Large intestine (tissue), 3 donors: ENCODE measurements at regions not wholly inside any gene's neighbourhood (a gene's known extent, or its start where the extent isn't known, plus 50 kb on each side); places are given as distances from the start of the nearest gene placed in this dataset.

ENCODE experiments used
- DNase-seq, 2 donors: peaks; one replicate each; pipeline versions ENCODE4 v3.0.0 to v3.0.0-alpha.2; 2013
- H3K27ac ChIP-seq: one replicate; pipeline ENCODE4 v1.5.1; 2013; ENCODE audit warnings: low read length
- H3K27me3 ChIP-seq: 2 replicates; pipeline ENCODE4 v1.6.1; 2013; ENCODE audit warnings: low read length; ENCODE audit not compliant: control insufficient read depth, insufficient read depth
- H3K36me3 ChIP-seq: 2 replicates; pipeline ENCODE4 v1.6.1; 2013; ENCODE audit warnings: low read length; ENCODE audit not compliant: control insufficient read depth, insufficient read depth
- H3K4me1 ChIP-seq: one replicate; pipeline ENCODE4 v1.6.1; 2013; ENCODE audit warnings: low read length; ENCODE audit not compliant: control insufficient read depth, insufficient read depth
- H3K4me3 ChIP-seq: one replicate; pipeline ENCODE4 v1.5.1; 2013; ENCODE audit warnings: low read length
- H3K9me3 ChIP-seq: one replicate; pipeline ENCODE4 v1.6.1; 2013; ENCODE audit warnings: mild to moderate bottlenecking, low read depth, low read length, moderate library complexity; ENCODE audit not compliant: control insufficient read depth
- WGBS: methylation state at CpG from one replicate; pipeline ENCODE4 v1.1.5; 2013; ENCODE audit warnings: low lambda C conversion rate; ENCODE audit not compliant: insufficient coverage; 5-methylcytosine and 5-hydroxymethylcytosine counted together

DNA sequence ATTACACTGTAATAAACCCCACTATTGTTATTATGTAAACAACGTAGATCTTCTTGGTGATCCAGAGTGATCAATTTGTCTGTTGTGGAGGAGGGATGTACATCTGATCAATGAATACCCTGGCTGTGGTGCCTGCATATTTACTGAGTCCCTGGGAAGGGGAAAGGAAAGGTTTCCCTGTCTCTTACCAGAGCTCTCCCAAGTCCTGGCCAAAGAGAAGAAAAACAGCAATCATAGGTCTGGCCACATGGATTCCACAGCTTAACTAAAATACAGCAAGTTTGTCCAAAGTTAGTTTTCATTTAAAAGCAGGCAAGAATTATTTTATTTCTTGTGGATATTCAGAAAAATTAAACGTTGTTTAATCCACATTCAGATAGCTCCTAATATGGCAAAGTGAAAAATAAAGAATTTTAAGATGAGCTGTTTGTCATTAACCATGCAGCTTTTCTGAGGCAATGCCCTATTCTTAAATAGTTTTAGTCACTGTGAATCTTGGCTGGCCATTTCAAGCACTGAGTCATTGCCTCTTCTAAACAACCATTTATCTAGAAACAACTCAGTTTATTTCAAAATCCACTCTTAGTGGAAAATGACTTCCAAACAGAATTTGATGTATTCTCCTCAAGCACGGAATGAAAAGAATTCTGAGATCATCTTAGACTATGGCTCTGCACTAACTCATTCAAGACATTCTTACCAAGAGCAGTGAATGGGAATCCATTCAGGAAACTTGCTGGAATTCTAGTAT is 1004.4 kb upstream of the CDH2 start:
- no peaks in the 10 kb centered on the region for H3K9me3 ChIP-seq
- H3K36me3 ChIP-seq, result no peaks in the 10 kb centered on the region
- DNase-seq, result peak; percentile 12 to 24
- no peak overlapping the region for H3K4me3 ChIP-seq
- H3K27me3 ChIP-seq, result no peaks in the 10 kb centered on the region
- H3K4me1 ChIP-seq, result no peaks in the 10 kb centered on the region
- H3K27ac ChIP-seq, result no peak overlapping the region
- 50% methylated on average over 1 of the region's 3 CpGs for WGBS

DNA sequence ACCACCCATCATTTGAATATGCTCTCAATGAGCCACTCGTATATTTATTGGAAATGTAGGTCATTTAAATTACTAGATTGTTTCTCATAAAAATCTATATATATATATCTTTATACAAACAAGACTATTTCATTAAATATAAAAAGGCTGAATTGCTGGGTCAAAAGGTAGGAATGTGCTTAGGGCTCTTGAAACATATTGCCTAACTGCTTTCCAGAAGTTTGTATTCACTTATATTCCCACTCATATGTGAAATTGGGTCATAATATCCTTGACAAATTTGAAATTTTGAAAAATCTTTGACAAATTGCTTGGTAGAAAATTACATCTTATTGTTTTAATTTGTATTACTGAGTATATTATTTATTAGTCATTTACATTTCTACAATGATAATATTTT is 999.8 kb upstream of the CDH2 start:
- Histone ChIP-seq H3K27me3 (no peaks in the 10 kb centered on the region), H3K4me1 (no peaks in the 10 kb centered on the region), H3K27ac (no peak overlapping the region), H3K9me3 (no peaks in the 10 kb centered on the region), H3K4me3 (no peak overlapping the region), H3K36me3 (no peaks in the 10 kb centered on the region)
- WGBS, result 60% methylated on average over 1 of the region's 1 CpG
- DNase-seq, result no peak

DNA sequence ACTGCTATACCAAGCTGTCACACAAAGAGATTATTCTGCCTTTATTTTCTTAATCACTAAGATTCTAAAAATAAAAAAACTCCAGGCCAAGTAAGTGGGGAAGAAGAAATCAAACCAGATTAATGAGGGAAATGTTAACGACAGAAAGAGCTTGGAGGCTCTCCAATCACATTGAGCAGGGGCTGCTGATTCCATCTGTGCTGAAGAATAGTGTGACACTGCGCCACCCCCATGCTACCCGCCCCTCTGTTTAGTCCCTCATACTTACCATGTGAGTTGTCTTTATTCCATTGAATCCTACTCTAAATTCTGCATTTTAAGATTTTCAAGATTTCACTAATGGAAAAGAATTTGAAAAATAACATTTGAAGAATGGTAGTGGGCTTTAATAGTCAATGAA is 998.0 kb upstream of the CDH2 start:
- Histone ChIP-seq H3K36me3 (no peaks in the 10 kb centered on the region), H3K9me3 (no peaks in the 10 kb centered on the region), H3K27ac (no peak overlapping the region), H3K4me3 (no peak overlapping the region), H3K27me3 (no peaks in the 10 kb centered on the region), H3K4me1 (no peaks in the 10 kb centered on the region)
- no peak for DNase-seq
- no CpG with 5 or more reads among the region's 3 CpGs for WGBS

DNA sequence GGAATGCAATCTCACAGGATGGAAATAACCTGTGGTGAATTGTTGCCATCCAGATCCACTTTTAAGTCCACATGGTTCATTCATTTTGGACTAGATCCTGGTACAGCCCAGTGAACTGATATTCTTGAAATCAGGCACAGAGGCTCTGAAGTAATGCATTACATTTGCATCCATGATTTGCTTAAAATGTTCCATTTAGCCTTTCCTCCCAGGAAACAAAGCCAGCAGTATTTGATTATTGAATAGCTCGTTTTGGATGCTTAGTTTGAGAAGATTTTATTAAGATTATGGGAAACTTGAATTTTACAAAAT is 995.8 kb upstream of the CDH2 start:
- DNase-seq, result peak in 1 of 2 donors; percentile 9
- Histone ChIP-seq H3K4me1 (no peaks in the 10 kb centered on the region), H3K27ac (no peak overlapping the region), H3K27me3 (no peaks in the 10 kb centered on the region), H3K9me3 (no peaks in the 10 kb centered on the region), H3K4me3 (no peak overlapping the region), H3K36me3 (no peaks in the 10 kb centered on the region)
- 40% methylated on average over 1 of the region's 1 CpG for WGBS

DNA sequence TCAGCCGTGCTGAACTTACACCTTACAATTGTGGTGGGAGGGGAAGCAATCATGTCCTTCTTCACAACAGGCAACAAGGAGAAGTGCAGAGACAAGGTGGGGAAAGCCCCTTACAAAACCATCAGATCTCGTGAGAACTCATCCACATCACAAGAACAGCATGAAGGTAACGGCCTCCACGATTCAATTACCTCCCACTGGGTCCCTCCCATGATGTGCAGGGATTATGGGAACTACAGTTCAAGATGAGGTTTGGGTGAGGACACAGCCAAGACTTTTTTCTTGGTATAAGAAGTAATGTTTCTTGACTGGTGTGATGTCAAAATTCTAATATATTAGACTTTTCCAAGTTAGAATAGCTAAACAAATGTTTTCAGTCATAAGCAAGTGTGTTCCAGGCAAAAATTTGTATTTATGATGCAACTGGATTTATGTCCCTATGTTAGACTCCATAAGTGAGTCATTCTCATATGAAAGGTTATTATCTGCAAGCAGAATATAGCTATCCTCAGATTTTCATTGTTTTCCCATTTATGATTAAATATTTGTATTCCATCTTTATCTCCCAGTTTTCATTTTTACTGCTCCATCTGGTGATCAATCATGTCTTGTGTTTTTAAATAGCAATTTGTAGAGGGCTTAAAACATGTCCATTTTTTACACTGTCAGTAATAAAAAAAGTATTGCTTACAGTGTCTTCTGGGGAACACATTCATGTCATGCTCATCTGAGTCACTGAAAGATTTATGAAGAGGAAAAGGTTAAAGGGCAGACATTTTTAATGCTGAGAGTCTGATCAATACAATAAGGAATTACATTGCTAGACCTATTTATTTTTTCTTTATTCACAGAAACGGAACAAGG is 995.2 kb upstream of the CDH2 start:
- Histone ChIP-seq H3K9me3 (no peaks in the 10 kb centered on the region), H3K27me3 (no peaks in the 10 kb centered on the region), H3K4me3 (no peak overlapping the region), H3K4me1 (no peaks in the 10 kb centered on the region), H3K27ac (no peak overlapping the region), H3K36me3 (no peaks in the 10 kb centered on the region)
- WGBS, result no CpG with 5 or more reads among the region's 5 CpGs
- no peak for DNase-seq

DNA sequence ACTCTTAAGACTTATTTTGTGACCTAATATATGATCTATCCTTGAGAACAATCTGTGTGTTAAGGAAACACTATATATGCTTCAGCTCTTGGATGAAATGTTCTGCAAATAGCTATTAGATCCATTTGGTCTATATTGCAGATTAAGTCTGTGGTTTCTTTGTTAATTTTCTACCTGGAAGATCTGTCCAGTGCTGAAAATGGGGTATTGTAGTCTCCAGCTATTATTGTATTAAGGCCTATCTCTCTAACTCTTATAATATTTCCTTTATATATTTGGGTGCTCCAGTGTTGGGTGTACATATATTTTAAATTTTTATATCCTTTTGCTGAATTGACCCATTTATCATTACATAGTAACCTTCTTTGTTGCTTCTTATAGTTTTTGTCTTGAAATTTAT is 992.7 kb upstream of the CDH2 start:
- H3K9me3 ChIP-seq, result no peaks in the 10 kb centered on the region
- no peaks in the 10 kb centered on the region for H3K4me1 ChIP-seq
- no peaks in the 10 kb centered on the region for H3K36me3 ChIP-seq
- H3K27ac ChIP-seq, result no peak overlapping the region
- H3K27me3 ChIP-seq, result no peaks in the 10 kb centered on the region
- no peak for DNase-seq
- H3K4me3 ChIP-seq, result no peak overlapping the region

DNA sequence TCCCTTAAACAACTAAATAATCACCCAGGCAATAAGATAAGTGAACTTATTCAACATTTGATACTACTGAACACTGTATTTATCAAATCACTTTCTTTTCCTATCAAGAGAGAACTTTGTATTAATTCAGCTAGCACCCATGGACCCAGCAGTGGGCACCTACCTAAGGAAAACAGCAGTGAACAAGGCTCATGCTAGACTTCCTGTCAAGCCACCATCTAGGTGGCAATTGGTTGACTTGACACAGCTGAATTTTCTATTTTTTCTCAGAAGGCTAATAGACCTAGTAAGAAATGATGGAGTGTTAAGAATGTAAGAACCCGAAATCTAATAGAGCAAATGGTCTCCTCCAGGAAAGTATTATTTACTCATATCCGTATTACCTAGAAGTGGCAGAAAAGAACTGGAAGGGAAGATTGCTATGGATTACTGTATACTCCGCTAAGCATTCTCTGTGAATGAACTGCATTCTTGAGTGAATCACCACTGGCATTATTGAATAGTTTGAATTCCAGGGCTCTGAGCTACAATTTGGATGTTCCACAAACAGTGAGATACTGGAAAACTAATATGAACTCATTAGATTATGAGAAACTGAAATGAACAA is 988.2 kb upstream of the CDH2 start:
- Histone ChIP-seq H3K36me3 (no peaks in the 10 kb centered on the region), H3K27me3 (no peaks in the 10 kb centered on the region), H3K9me3 (no peaks in the 10 kb centered on the region), H3K27ac (no peak overlapping the region), H3K4me3 (no peak overlapping the region), H3K4me1 (no peaks in the 10 kb centered on the region)
- DNase-seq, result no peak
- WGBS, result no CpG with 5 or more reads among the region's 3 CpGs

DNA sequence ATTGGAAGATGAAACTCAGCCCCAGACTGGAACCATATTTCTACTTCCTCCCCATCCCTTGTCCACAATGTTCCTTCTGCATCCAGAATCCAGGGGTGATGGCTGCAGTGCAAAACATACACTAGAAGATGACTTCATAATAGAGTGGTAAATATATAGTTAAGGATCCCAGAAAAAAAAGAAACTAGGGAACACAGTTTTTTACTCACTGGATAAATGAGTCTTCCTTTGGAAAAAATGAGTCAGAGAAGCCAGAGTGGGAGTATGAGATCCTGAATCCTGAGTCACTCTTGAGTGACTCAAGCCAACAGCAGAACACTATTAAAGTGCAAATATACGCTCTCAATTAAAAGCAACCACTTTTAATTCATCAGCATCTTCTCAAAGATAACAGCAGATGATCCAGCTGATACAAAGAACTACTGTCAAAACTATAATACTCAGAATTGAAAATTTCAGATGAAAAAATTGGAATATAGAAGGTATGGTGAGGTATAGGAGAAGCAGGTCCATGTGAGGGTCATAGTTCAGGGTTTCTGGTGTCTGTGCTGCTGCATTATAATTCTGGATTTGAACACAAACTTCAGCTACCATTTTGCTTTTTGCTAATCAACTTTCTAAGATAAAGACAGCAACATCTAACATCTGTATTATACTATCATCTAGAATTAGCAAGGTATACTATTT is 987.2 kb upstream of the CDH2 start:
- Histone ChIP-seq H3K36me3 (no peaks in the 10 kb centered on the region), H3K4me3 (no peak overlapping the region), H3K9me3 (no peaks in the 10 kb centered on the region), H3K27ac (no peak overlapping the region), H3K27me3 (no peaks in the 10 kb centered on the region), H3K4me1 (no peaks in the 10 kb centered on the region)
- no peak for DNase-seq
- 67% methylated on average over 1 of the region's 1 CpG for WGBS

DNA sequence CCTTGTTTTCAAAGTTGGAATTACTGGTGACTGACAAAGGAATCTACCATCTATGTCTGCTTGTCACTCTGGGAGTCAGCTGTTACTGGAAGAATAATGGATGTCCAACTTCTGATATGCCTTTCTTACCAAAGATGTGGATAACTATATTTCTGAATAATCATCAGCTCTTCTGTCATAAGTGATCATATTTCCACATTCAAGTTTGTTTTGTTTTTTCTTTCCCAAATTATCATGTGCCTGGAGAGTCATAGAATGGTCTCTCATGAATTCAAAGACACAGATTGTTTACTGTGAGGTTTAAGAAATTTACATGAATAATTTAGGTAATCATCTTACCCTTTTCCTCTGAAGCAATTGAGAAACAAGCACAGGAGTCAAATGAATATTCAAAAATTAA is 986.7 kb upstream of the CDH2 start:
- no peak for DNase-seq
- Histone ChIP-seq H3K27me3 (no peaks in the 10 kb centered on the region), H3K27ac (no peak overlapping the region), H3K4me3 (no peak overlapping the region), H3K36me3 (no peaks in the 10 kb centered on the region), H3K4me1 (no peaks in the 10 kb centered on the region), H3K9me3 (no peaks in the 10 kb centered on the region)

DNA sequence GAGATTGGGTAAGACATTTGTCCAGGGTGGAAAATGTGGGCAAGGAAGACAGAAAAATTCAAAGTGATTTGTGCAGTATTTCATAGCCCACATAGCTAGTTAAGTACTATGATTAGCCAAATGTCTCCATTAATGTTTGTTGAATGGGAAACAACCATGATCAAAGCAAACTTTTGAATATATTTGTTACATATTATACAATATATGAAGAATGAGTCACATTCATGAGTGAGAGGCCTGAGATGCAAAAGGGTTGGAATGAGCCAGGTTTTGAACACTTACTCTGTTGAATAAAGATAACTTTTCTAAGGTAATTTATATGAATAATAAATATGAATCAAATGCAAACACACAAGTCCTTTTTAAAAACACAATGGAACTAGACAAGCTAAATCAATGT is 984.5 kb upstream of the CDH2 start:
- no peaks in the 10 kb centered on the region for H3K9me3 ChIP-seq
- no peak for DNase-seq
- H3K36me3 ChIP-seq, result no peaks in the 10 kb centered on the region
- H3K27ac ChIP-seq, result no peak overlapping the region
- no peak overlapping the region for H3K4me3 ChIP-seq
- no peaks in the 10 kb centered on the region for H3K27me3 ChIP-seq
- H3K4me1 ChIP-seq, result no peaks in the 10 kb centered on the region
